IMR-90 (cell line): ENCODE measurements at regions not wholly inside any gene's neighbourhood (a gene's known extent, or its start where the extent isn't known, plus 50 kb on each side); places are given as distances from the start of the nearest gene placed in this dataset.

ENCODE experiments used
- ATAC-seq: fragments of 200-7000 bp; cut with Tn5 transposase; 2 replicates; pipeline ENCODE4 v1.9.1; 2020; ENCODE audit warnings: low read depth, mild to moderate bottlenecking, moderate library complexity
- BruUV-seq: library from RNA; stranded (reverse); fragments of 400-500 nt; replicated peaks from 2 replicates; lab custom pipeline; 2021; lab: Mats Ljungman, UMichigan
- CTCF ChIA-PET: fragments of 300-600 bp; formaldehyde crosslinking; extraction: SDS; loops from one replicate; lab custom pipeline; 2021; ENCODE audit warnings: antibody characterized with exemption; lab: Yijun Ruan, JAX
- POLR2A ChIA-PET: fragments of 300-600 bp; sonication (Branson Sonifier 250); formaldehyde crosslinking; loops from one replicate; lab custom pipeline; 2022; ENCODE audit warnings: antibody characterized with exemption; ENCODE audit not compliant: unreplicated experiment; lab: Charles Lee
- DNase-seq: peaks from one replicate; pipeline ENCODE4 v3.0.0; 2013
- H2AFZ ChIP-seq: replicated peaks from 2 replicates; pipeline ENCODE3; 2013; ENCODE audit warnings: low read length, mild to moderate bottlenecking; ENCODE audit not compliant: poor library complexity
- H2AK5ac ChIP-seq: 2 replicates; pipeline ENCODE4 v1.6.1; 2013; ENCODE audit warnings: low read depth, low read length, inconsistent platforms
- H2AK9ac ChIP-seq: replicated peaks from 2 replicates; pipeline ENCODE3; 2013; ENCODE audit warnings: mild to moderate bottlenecking, low read depth, low read length, moderate library complexity; ENCODE audit not compliant: poor library complexity
- H2BK120ac ChIP-seq: 2 replicates; pipeline ENCODE4 v1.6.1; 2013; ENCODE audit warnings: low read depth, low read length, inconsistent platforms
- H2BK15ac ChIP-seq: 3 replicates; pipeline ENCODE4 v1.6.1; 2013; ENCODE audit warnings: low read depth, low read length, inconsistent platforms
- H2BK20ac ChIP-seq: 2 replicates; pipeline ENCODE4 v1.6.1; 2013; ENCODE audit warnings: low read depth, mild to moderate bottlenecking, inconsistent platforms, low read length, moderate library complexity
- H2BK5ac ChIP-seq: 2 replicates; pipeline ENCODE4 v1.6.1; 2013; ENCODE audit warnings: mild to moderate bottlenecking, low read depth, low read length, inconsistent platforms; ENCODE audit not compliant: poor library complexity, severe bottlenecking
- H3K14ac ChIP-seq: replicated peaks from 2 replicates; pipeline ENCODE4 v1.6.1; 2013; ENCODE audit warnings: low read depth, low read length, inconsistent platforms
- H3K18ac ChIP-seq: 2 replicates; pipeline ENCODE4 v1.6.1; 2013; ENCODE audit warnings: low read depth, low read length, control low read depth
- H3K23ac ChIP-seq: 2 replicates; pipeline ENCODE4 v1.6.1; 2013; ENCODE audit warnings: low read depth, low read length, inconsistent platforms
- H3K27ac ChIP-seq: 2 replicates; pipeline ENCODE4 v1.5.1; 2013; ENCODE audit warnings: mild to moderate bottlenecking, control low read depth, low read length; ENCODE audit not compliant: insufficient read depth
- H3K27me3 ChIP-seq: 2 replicates; pipeline ENCODE4 v1.6.1; 2013; ENCODE audit warnings: low read length; ENCODE audit not compliant: control insufficient read depth, insufficient read depth
- H3K36me3 ChIP-seq: 2 replicates; pipeline ENCODE4 v1.6.1; 2013; ENCODE audit warnings: low read length, mixed read lengths; ENCODE audit not compliant: control insufficient read depth, insufficient read depth
- H3K4ac ChIP-seq: 2 replicates; pipeline ENCODE4 v1.6.1; 2013; ENCODE audit warnings: low read depth, low read length, inconsistent platforms
- H3K4me1 ChIP-seq: 2 replicates; pipeline ENCODE4 v1.6.1; 2013; ENCODE audit warnings: low read length, mixed read lengths; ENCODE audit not compliant: control insufficient read depth, insufficient read depth
- H3K4me2 ChIP-seq: 2 replicates; pipeline ENCODE4 v1.6.1; 2013; ENCODE audit warnings: low read depth, mild to moderate bottlenecking, control low read depth, low read length, moderate library complexity
- H3K4me3 ChIP-seq: 2 replicates; pipeline ENCODE4 v1.5.1; 2013; ENCODE audit warnings: low read depth, mild to moderate bottlenecking, control low read depth, low read length, moderate library complexity; ENCODE audit not compliant: insufficient read depth
- H3K56ac ChIP-seq: 2 replicates; pipeline ENCODE4 v1.6.1; 2013; ENCODE audit warnings: low read length, inconsistent platforms; ENCODE audit not compliant: insufficient read depth; ENCODE audit errors: extremely low read depth
- H3K79me1 ChIP-seq, 2 experiments: 2 replicates each; pipeline ENCODE4 v1.6.1; 2013; ENCODE audit warnings: low read length in 2 of 2, inconsistent platforms in 1 of 2, low read depth in 1 of 2
- H3K9ac ChIP-seq: 2 replicates; pipeline ENCODE4 v1.6.1; 2013; ENCODE audit warnings: low read depth, low read length, control low read depth
- H3K9me1 ChIP-seq: 2 replicates; pipeline ENCODE4 v1.6.1; 2013; ENCODE audit warnings: low read length, inconsistent platforms; ENCODE audit not compliant: insufficient read depth
- H3K9me3 ChIP-seq: 2 replicates; pipeline ENCODE4 v1.6.1; 2013; ENCODE audit warnings: low read length; ENCODE audit not compliant: control insufficient read depth, insufficient read depth
- H4K20me1 ChIP-seq: 2 replicates; pipeline ENCODE4 v1.6.1; 2013; ENCODE audit warnings: low read length, inconsistent platforms; ENCODE audit not compliant: insufficient read depth
- H4K5ac ChIP-seq: 2 replicates; pipeline ENCODE4 v1.6.1; 2013; ENCODE audit warnings: mild to moderate bottlenecking, low read depth, low read length, control low read depth
- H4K8ac ChIP-seq, 2 experiments: 2 replicates each; pipeline ENCODE4 v1.6.1; 2013; ENCODE audit warnings: low read depth in 2 of 2, low read length in 2 of 2, control low read depth in 1 of 2, inconsistent platforms in 1 of 2
- H4K91ac ChIP-seq: 2 replicates; pipeline ENCODE4 v1.6.1; 2013; ENCODE audit warnings: low read depth, low read length, inconsistent platforms; ENCODE audit not compliant: insufficient read depth
- MAFK ChIP-seq: IDR thresholded peaks from 2 replicates; pipeline ENCODE4 v1.6.1; 2012; ENCODE audit warnings: low read depth, low read length, improper control_type of control experiment
- RFX5 ChIP-seq: IDR thresholded peaks from 2 replicates; pipeline ENCODE4 v1.8.0; 2012; ENCODE audit warnings: low read depth, mild to moderate bottlenecking, low read length, moderate library complexity
- WGBS, 2 experiments: methylation state at CpG; one replicate each; pipeline versions ENCODE4 v1.1.5 to v1.1.7; 2013; ENCODE audit warnings: missing lambda C conversion rate in 2 of 2; ENCODE audit not compliant: insufficient read length in 1 of 2; ENCODE audit errors: extremely low coverage in 2 of 2; 5-methylcytosine and 5-hydroxymethylcytosine counted together
- dilution Hi-C: fragments of 300-500 bp; cut with HindIII; formaldehyde crosslinking; loops from one replicate; pipeline ENCODE4 v1.14.3; 2018; ENCODE audit warnings: low sequenced_read_pairs; ENCODE audit not compliant: unreplicated experiment
- in situ Hi-C: fragments of 300-500 bp; cut with MboI; formaldehyde crosslinking; loops from 3 replicates; pipeline ENCODE4 v1.14.3; 2019; ENCODE audit warnings: low sequenced_read_pairs, inconsistent platforms, mixed read lengths
- intact Hi-C: fragments of 100-400 bp; cut with micrococcal nuclease; formaldehyde crosslinking; loops from 2 replicates; pipeline ENCODE4 v1.10.0; 2022

DNA sequence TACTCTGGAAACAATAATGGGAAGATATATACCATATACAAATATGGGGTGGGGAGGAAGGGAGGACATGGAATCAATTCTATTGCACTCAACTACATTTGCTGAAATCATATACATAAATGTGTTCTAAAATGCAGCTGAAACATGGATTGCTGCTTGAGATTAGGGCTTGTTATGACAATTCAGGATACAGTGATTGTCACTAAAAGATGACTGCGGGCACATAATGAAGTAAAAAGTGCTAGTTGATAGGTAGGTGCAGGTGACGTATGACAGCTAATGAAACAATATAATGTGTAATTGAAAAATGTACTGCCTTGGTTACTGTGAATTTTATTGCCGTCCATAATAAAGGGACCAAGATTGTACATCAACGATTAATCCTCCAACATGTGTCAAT, 1062.1 kb upstream of the FANCL start:
- CTCF ChIA-PET = no interaction called here
- TF ChIP-seq MAFK (no peak), RFX5 (no peak)
- ATAC-seq = no peak

More for the DNA sequence above, 1062.1 kb upstream of the FANCL start:
- BruUV-seq = no TSS peak
- dilution Hi-C loops (no loop called here), intact Hi-C loops (loop anchor here (10.0 kb wide), 1 partner anchor 1282 kb away; no protein-coding TSS in a partner anchor), in situ Hi-C loops (loop anchor here (10.0 kb wide), 1 partner anchor 1262 kb away; no protein-coding TSS in a partner anchor)
- Histone ChIP-seq H2BK15ac (no peak overlapping the region), H3K36me3 (no peaks in the 10 kb centered on the region), H3K4me3 (no peak overlapping the region), H2AK9ac (no peak overlapping the region), H2BK20ac (no peak overlapping the region), H3K27me3 (no peaks in the 10 kb centered on the region), H4K91ac (no peak overlapping the region), H3K4me1 (no peaks in the 10 kb centered on the region), H3K9me1 (no peaks in the 10 kb centered on the region), H4K5ac (no peak overlapping the region), H3K9me3 (no peaks in the 10 kb centered on the region), H2BK5ac (no peak overlapping the region), H2AFZ (no peak overlapping the region), H3K27ac (no peak overlapping the region), H3K56ac (no peak overlapping the region), H2BK120ac (no peak overlapping the region), H3K23ac (no peak overlapping the region), H3K18ac (no peak overlapping the region), H3K14ac (no peak overlapping the region), H4K20me1 (no peaks in the 10 kb centered on the region), H3K79me1 (no peaks in the 10 kb centered on the region), H4K8ac (no peak overlapping the region), H3K4ac (no peak overlapping the region), H3K4me2 (no peak overlapping the region), H3K9ac (no peak overlapping the region), H2AK5ac (no peak overlapping the region)
- DNase-seq = no peak
- POLR2A ChIA-PET = no interaction called here
- WGBS, 2 experiments = no CpG with 5 or more reads among the region's 4 CpGs
